ENCODE measurements at regions not wholly inside any gene's neighbourhood (a gene's known extent, or its start where the extent isn't known, plus 50 kb on each side); places are given as distances from the start of the nearest gene placed in this dataset.

- no peak for DNase-seq (ENCODE audit: low read depth, low spot score)
- Histone ChIP-seq H3K9me3 (ENCODE audit: control insufficient read depth, insufficient read depth, low read length) (peaks cover 3% of the 10 kb centered on the region; the same call in 1 of the 2 replicates), H3K27me3 (ENCODE audit: control insufficient read depth, insufficient read depth, low read length) (no peaks in the 10 kb centered on the region), H3K4me3 (ENCODE audit: low read depth, low read length) (no peak overlapping the region), H3K27ac (ENCODE audit: low read depth, low read length) (no peak overlapping the region)
- ChIA-PET POLR2A (no interaction called here), CTCF (no interaction called here)
- no peak for TF ChIP-seq CTCF (IDR thresholded peaks at IDR 0.05; ENCODE audit: low read depth, low read length)
These were observed 403.7 kb downstream of the CDH26 start for GRCh38 chr20:60361761-60362395.

GRCh38 chr20:60362531-60362930 is 404.3 kb downstream of the CDH26 start:
- POLR2A ChIA-PET: no interaction called here
- H3K9me3 ChIP-seq (ENCODE audit: control insufficient read depth, insufficient read depth, low read length): peaks cover 3% of the 10 kb centered on the region; the same call in 1 of the 2 replicates
- DNase-seq (ENCODE audit: low read depth, low spot score): no peak
- no peak overlapping the region for H3K27ac ChIP-seq (ENCODE audit: low read depth, low read length)
- no peak for TF ChIP-seq CTCF (IDR thresholded peaks at IDR 0.05; ENCODE audit: low read depth, low read length)
- CTCF ChIA-PET: no interaction called here
- no peak overlapping the region for H3K4me3 ChIP-seq (ENCODE audit: low read depth, low read length)
- no peaks in the 10 kb centered on the region for H3K27me3 ChIP-seq (ENCODE audit: control insufficient read depth, insufficient read depth, low read length)

GRCh38 chr20:60363698-60364097 is 405.5 kb downstream of the CDH26 start:
- no peak overlapping the region for H3K27ac ChIP-seq (ENCODE audit: low read depth, low read length)
- ChIA-PET POLR2A (no interaction called here), CTCF (no interaction called here)
- TF ChIP-seq CTCF (IDR thresholded peaks at IDR 0.05; ENCODE audit: low read depth, low read length): no peak
- no peak for DNase-seq (ENCODE audit: low read depth, low spot score)
- no peak overlapping the region for H3K4me3 ChIP-seq (ENCODE audit: low read depth, low read length)
- peaks cover 3% of the 10 kb centered on the region; the same call in 1 of the 2 replicates for H3K9me3 ChIP-seq (ENCODE audit: control insufficient read depth, insufficient read depth, low read length)
- H3K27me3 ChIP-seq (ENCODE audit: control insufficient read depth, insufficient read depth, low read length): no peaks in the 10 kb centered on the region

- no peaks in the 10 kb centered on the region for H3K27me3 ChIP-seq (ENCODE audit: control insufficient read depth, insufficient read depth, low read length)
- no peak overlapping the region for H3K27ac ChIP-seq (ENCODE audit: low read depth, low read length)
- no peak overlapping the region for H3K4me3 ChIP-seq (ENCODE audit: low read depth, low read length)
- CTCF ChIA-PET: interaction anchor here (1.2 kb wide), 1 partner anchor 155 kb away, joined by 3 read pairs; no protein-coding TSS in a partner anchor
- 0 out of 2 replicates have a peak, but pooled peaks have one; percentile 9 for TF ChIP-seq CTCF (IDR thresholded peaks at IDR 0.05; ENCODE audit: low read depth, low read length)
- peaks cover 3% of the 10 kb centered on the region; the same call in 1 of the 2 replicates for H3K9me3 ChIP-seq (ENCODE audit: control insufficient read depth, insufficient read depth, low read length)
- no peak for DNase-seq (ENCODE audit: low read depth, low spot score)
- POLR2A ChIA-PET: no interaction called here
These were observed 406.9 kb downstream of the CDH26 start for GRCh38 chr20:60365064-60365666.

GRCh38 chr20:60365882-60366281 is 407.7 kb downstream of the CDH26 start:
- H3K27me3 ChIP-seq (ENCODE audit: control insufficient read depth, insufficient read depth, low read length): no peaks in the 10 kb centered on the region
- no peak for TF ChIP-seq CTCF (IDR thresholded peaks at IDR 0.05; ENCODE audit: low read depth, low read length)
- ChIA-PET POLR2A (no interaction called here), CTCF (interaction anchor here (2.0 kb wide), 1 partner anchor 155 kb away, joined by 5 read pairs; no protein-coding TSS in a partner anchor)
- peaks cover 3% of the 10 kb centered on the region; the same call in 1 of the 2 replicates for H3K9me3 ChIP-seq (ENCODE audit: control insufficient read depth, insufficient read depth, low read length)
- H3K4me3 ChIP-seq (ENCODE audit: low read depth, low read length): no peak overlapping the region
- DNase-seq (ENCODE audit: low read depth, low spot score): no peak
- H3K27ac ChIP-seq (ENCODE audit: low read depth, low read length): no peak overlapping the region

Data from AG04450 (cell line).